ENCODE measurements at regions not wholly inside any gene's neighbourhood (a gene's known extent, or its start where the extent isn't known, plus 50 kb on each side); places are given as distances from the start of the nearest gene placed in this dataset.
"Not testable (repeated sequence)": the region's sequence is repeated elsewhere in the genome, so short reads cannot be mapped to it uniquely, and the experiment has no call there.

DNA sequence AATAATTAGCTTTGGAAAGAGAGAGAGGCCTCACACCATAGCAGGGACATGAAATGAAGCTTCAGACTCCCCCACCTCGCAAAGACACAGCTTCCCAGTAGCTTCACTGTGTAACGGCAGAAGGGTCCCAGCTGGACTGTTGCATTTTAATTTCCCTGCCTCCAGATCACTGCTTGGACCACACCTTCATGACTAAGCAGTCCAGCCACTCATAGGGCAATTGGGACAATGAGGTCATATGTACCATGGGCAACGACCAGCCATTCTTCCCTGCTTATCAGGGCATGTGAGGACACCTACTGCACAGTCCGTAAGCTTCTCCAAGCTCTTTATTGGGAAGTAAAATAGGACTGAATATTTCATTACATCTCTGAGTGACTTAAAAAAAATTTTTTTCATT, 183.0 kb downstream of the MREG start:
- FAIRE-seq: no peak

DNA sequence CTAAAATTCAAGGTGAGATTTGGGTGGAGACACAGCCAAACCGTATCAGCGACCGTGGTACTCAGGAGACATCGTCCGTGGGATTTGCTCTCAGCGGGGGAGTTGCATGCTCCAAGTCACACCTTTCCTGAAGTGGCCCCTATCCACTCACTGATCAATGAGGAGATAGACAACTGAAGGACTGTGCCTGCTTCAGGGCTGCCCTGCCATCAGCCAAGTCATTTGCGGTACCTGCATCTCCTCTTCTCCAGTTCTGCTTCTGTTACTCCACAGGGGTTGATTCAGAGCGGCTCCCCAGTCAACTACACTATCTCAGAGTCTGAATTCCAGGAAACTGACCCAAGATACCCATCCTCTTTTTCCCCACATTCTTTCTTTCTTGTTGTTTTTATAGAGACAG, 184.1 kb downstream of the MREG start:
- FAIRE-seq: no peak

DNA sequence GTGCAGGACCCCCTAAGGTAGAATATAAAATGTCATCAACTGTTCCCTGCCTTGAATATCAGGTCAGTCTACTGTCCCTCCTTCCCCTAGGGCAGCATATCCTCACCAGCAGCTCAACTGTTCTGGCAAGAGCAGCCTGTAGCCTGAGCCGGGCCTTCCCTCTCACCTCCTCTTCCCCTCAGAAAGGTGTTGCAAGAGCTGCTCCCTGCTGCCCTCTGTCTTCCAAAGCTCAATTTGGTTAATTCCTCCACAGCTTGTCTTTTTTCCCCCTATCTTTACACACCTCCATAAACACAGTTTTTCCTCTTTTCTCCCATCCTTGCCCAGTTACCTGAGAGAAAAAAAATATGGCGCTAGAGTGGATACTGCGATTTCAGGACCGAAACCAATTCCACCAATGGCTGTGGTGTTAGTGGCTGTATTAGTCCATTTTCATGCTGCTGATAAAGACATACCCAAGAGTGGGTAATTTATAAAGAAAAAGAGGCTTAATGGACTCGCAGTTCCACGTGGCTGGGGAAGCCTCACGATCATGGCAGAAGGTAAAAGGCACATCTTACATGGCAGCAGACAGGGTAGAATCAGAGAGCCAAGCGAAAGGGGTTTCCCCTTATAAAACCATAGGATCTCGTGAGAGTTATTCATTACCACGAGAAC, 184.7 kb downstream of the MREG start:
- FAIRE-seq: no peak

DNA sequence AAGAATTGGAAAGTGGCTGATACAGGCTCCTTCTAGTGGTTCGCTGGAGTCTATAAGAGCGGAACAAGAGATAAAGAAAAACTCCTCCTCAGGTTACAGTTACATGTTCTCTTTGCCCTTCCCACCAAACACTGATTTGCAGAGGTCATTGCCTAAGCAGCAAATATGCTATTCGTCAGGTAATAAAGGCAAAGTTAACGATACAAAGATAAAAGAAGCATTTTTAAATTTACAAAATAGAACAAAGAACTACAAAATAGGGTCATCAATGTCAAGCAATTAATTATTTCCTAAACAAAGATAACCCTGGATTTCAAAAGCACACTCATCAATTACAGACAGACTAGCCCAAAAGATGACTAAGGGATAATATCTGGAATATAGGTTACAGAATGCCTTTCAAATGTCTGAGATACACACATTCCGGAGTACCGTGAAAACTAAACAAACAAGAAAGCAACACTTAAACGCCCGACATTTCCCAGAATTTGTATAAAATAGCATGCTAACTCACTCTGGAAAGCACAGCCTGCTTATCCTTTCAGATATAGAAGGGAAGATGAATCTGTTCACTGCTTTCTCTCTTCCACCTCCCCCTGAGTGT, 186.4 kb downstream of the MREG start:
- FAIRE-seq: no peak

DNA sequence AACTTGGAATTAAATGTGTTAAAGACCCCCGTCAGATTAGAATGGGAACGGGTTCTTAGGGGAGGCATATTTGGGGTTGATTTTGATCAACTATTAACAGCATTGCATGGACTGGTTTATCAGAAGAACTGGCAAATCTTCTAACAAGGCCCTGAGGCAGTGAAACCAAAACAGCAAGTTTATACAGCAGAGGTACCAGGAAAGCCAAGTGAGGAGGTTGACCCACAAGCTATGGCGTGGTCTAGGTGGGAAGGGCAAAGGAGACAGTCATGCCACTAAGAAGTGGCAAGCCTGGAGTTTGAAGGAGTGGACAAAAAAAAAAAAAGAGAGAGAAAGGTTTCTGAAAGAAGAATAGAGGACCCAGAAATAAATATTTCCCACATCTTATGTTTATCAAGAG, 187.0 kb downstream of the MREG start:
- no peak for FAIRE-seq

DNA sequence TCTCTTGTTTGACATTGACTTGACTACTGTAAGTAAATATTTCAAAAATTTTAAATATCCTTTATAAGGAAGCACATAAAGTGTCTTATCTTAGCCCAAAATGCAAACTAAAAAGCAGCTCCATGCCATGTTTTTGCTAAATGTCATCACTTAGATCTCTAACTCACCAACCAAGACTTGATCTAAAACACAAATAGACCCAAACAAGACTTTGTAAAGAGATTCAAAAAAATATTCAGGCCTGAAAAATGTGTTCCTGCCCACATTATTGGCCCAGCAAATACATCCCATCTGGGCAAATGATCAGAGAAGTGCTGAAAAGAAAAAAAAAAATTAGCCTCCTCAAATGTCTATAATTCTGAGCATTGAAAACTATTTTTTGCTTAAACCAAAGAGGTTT, 187.6 kb downstream of the MREG start:
- no peak for FAIRE-seq

DNA sequence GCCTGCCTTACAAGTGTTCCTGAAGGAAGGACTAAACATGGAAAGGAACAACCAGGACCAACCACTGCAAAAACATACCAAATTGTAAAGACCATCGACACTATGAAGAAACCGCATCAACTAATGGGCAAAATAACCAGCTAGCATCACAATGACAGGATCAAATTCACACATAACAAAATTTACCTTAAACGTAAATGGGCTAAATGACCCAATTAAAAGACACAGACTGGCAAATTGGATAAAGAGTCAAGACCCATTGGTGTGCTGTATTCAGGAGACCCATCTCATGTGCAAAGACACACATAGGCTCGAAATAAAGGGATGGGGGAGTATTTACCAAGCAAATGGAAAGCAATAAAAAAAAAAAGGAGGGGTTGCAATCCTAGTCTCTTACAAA, 192.1 kb downstream of the MREG start:
- FAIRE-seq: not testable (repeated sequence)

DNA sequence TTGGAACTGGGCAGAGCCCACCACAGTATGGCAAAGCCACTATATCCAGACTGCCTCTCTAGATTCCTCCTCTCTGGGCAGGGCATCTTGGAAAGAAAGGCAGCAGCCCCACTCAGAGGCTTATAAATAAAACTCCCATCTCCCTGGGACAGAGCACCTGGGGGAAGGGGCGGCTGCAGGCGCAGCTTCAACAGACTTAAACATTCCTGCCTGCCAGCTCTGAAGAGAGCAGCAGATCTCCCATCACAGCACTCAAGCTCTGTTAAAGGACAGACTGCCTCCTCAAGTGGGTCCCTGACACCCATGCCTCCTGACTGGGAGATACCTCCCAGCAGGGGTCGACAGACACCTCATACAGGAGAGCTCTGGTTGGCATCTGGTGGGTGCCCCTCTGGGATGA, 193.6 kb downstream of the MREG start:
- FAIRE-seq: not testable (repeated sequence)

DNA sequence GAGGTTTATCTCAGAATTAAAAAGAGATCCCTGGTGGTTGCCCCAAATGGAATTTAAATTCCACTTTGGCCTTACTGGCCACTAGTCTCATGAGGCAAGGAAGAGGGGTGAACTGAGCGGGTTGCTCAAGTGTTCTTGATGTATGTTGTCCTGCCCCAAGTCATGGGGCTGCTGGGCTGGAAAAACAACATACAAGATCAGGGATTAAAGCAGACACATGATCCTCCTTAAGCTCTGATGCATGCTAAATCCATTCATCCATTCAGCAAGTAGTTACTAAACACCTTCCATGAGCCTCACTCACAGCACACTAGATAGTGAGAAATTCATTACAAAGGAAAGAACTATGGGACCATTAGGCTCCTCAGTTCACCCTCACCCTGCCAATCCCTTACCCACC, 196.3 kb downstream of the MREG start:
- FAIRE-seq: no peak

DNA sequence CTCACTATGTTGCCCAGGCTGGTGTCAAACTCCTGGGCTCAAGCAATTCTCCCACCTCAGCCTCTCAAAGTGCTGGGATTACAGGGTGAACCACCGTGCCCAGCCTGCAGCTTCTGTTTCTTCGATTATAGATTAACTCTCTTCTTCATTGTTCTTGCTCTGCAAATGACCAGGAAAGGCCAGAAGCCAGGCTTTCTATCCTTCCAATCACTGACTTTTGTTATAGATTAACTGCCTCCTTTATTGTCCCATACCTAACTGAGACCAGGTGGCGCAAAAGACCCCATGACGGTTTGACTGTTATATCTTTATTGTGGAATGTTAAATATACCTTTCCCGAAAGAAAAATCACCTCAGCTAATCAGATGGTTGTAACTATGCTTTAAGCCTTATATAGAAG, 196.9 kb downstream of the MREG start:
- no peak for FAIRE-seq

DNA sequence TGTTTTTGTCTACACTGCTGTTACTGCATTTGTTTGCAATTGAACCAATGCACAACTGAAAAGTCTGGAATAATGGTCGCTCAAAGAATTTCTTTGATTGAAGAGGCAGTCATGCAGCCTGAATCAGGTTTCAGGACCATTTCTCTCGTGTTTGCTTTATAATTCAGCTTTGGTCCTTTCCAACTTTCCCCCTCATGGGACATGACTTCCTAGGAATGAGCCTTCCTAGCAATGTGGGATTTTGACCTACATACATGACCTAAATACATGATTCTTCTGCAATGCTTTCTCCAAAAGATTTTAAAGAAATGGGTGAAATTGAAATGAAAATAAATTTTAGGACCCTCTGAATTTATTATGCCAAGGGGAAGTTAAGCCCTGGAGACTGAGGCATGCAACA, 197.4 kb downstream of the MREG start:
- no peak for FAIRE-seq

DNA sequence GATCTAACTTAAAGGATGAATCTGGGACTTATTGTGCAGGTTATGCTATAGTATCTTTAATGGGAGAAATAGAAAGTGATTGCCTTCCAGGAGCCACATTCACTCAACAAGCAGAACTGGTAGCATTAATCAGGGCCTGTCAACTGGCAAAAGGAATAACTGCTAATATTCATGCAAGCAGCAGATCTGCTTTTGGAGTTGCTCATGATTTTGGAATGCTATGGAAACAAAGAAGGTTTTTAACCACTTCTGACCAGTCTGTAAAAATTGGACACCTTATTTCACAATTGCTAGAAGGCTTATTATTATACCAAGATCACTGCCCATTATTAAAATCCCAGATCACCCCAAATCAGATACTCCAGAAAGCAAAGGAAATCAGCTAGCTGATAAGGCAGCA, 200.4 kb downstream of the MREG start:
- no peak for FAIRE-seq

DNA sequence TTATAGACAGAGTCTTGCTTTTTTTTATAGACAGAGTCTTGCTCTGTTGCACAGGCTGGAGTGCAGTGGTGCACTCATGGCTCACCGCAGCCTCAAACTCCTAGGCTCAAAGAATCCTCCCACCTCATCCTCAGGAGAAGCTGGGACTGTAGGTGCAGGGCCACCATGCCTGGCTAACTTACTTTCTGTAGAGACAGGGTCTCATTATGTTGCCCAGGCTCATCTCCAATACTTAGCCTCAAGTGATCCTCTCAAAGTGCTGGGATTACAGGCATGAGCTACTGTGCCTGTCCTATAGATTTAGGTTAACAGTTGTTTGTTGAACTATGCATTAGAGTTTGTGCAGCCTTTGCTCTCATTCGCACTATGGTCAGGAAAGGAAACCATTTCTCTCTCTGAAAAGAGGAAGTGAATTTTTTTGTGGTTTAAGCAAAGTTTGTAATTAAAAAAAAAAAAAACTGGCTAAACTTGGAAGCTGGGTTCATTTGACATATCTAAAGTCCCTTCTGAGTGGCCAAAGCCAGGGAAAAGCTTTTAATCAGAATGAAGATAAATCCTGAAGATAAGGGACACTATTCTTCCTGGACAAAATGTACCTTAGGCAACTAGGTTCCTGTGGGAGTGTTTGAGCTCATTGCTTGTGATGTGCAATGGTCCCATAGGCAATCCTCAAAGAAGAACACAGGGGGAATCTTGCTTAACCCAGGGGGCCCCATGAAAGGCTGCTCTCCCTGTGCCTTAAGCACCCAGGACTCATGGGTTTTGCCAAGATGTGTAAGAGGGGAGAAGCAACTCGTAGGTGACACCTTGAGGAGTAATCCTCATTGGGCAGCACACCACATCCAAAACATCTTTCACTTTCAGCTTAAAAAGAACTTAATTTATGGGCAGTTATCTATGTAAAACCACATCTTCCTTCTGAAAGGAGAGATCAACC, 201.7 kb downstream of the MREG start:
- no peak for FAIRE-seq

DNA sequence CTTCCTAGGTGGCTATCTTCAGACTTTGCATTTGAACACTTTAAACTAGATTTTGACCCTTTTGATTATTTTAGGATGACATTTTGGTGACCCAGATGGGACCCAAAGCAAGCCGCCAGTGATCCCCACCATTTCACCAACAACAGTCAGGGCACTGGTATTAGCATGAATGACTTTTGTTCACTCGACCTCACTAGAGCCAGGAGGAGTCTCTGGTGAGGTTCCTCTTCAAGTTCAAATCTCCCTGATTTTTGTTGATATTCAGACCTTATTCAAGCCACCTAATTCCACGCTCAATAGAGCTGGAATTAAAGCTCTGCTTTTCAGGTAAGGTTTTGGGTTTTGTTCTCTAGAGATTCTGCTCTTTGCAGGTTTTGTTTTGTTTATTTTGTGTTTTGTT, 202.3 kb downstream of the MREG start:
- no peak for FAIRE-seq

DNA sequence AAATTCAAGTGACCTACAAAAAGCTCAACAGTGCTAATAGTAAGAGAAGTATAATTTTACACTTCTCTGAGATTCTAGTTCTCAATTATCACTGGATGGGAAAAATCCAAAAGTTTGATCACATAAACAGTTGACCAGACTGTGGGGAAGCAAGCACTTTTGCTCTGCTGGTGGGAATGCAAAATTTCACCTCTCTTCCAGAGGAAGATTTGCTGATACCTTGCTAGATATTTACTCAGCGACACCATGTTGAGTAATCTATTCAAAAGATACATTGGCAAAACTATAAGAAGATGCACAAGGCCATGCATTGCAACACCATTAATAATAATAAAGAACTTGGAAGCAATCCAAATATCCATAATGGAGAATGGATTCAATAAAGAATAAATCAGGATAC, 204.4 kb downstream of the MREG start:
- FAIRE-seq: no peak

DNA sequence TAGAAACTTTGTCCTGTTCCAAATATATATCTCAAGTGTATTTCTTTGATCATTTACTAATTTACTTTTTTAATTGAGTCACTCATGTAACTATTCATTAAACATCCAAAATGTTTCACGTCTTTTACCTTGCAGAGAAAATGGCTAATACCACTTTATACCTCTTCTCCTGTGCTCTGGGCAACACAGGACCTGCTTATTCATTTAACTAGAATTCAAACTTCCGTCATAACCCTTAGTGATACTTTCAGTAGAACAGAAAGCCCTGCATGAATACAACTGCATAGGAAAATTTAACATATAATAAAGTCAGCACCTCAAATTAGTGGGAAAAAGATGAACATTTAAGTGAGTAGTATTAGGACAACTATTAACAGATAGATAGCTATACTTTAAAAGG, 205.2 kb downstream of the MREG start:
- no peak for FAIRE-seq

DNA sequence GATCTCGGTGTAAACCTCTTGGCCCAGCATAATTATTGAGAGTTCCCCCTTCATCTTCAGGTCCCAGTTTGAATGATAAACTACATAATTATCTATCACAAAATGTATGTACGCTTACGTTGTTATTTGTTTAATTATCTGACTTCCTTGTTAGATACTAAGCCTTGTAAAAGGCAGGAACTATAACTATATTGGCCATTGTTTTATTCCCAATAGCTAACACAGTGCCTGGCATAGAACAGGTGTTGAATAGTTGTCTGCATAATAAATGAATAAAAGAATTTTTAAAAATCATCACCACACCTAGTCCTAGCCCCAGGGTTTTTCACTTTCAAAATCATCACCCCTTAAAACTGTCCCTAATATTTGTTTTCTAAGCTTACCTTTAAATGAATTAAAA, 207.9 kb downstream of the MREG start:
- FAIRE-seq: no peak

DNA sequence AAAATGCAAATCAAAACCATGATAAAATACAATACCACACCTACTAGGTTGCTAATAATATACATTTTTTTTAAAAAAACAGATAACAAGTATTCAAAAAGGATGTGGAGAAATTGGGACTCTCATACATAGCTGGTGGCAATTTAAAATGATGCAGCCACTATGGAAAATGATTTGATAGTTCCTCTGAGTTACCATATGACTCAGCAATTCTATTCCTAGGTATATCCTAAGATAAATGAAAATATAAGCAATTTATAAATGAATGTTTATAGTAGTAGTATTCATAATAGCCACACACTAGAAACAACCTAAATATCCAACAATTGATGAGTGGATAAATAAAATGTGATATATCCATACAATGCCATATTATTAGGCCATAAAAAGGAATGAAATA, 210.2 kb downstream of the MREG start:
- no peak for FAIRE-seq

DNA sequence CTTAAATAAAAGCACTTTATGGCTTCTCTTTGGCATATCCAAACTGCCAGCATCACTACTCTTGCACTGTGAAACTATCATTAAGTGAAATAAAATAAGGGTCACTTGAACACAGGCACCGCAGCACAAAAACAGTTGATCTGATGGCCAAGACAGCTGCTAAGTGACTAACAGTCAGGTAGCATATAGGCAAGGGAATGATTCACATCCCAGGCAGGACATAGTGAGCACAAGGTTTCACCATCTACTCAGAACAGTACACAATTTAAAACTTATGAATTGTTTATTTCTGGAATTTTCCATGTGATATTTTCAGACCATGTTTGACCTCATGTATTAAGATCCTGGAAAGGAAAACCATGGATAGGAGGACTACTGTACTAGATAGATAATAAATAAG, 214.2 kb downstream of the MREG start:
- no peak for FAIRE-seq

DNA sequence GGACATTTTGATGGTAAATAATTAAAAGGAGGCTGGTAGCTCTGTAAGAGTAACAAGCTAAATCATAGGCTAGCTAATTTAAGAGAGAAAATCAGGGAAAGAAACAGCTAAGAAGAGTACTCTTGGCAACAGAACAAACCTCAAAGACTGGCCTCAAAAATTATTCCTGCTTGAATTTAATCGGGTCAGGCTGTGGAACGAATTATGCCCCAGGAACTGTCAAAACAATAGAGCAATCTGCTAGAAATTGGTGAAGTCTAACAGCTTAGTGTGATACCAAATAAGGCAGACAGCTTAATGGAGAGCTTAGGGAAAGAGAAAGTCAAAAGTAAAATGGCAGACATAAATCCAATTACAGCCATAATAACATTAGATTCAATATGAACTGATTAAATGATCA, 215.7 kb downstream of the MREG start:
- FAIRE-seq: no peak

DNA sequence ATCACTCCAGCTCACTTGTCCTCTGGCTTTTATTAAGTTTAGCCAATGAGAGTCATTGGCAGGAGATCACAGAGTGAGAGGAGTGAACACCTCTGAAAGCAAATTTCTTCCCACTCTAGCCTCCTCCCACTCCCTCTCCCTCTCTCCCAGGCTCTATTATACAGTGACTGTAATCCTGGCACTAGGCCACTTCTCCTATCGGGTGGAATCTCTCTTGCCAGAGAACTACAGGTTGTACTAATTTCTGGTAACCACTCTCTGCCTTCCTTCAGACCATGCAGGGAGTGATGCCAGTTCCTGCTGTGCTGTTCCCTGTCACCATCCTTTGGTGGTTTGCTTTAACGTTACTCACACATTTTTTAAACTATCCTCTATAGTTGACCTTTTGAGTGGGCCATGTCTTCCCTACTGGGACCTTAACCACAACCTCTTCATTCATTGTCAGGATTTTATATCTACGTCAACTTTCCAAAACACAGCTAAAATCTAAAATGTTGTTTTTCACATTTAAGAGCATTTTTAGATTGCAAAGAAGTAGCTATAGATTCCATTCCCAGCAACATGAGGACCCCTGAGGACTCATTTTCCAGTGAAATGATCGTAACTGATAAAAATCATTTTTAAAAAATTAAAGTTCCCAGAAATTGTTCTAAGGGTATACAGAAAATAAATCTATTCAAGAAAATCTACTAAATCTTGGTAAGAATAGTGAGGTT, 217.1 kb downstream of the MREG start:
- FAIRE-seq: no peak

DNA sequence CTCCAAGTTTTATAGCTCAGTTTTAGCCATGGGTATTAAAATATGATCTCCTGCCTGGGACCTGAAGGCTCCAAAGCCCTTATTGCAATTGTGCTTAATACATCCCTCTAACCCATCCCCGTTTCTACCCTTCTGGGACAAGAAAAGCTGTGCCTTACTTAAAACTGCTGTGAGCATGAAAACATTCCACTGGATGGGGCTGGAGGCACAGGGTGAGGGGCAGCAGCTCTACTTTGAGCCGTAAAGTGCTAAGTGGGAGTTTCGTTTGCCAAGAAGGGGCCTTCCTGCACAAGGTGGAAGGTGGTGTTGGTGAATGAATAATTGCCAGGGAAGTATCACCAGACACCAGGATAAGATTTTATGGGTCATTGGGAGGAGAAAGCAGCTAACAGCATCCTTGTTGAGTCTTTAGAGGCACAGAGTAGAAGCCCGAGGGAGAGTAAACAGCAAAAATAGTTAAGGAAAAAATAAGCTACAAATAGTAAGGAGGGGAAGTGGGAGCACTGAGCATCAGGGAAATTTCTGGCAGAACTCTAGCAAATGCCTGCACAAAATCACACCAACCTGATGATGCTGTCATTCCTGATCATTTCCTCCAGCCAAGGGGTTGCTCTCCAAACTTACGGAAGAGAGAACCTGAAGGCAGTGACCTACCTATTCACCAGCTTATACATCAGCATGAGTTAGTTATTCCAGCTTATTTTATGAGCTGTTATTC, 218.4 kb downstream of the MREG start:
- no peak for FAIRE-seq
